Activated CD4-positive, alpha-beta T cell treated with anti-CD3 and anti-CD28 coated beads, Interleukin-10, Interleukin-2, amounts not matched to agents 100 ng/mL and 50 ng/mL, durations not matched to agents 16 hours and 8 hours (primary cell): ENCODE measurements at regions not wholly inside any gene's neighbourhood (a gene's known extent, or its start where the extent isn't known, plus 50 kb on each side); places are given as distances from the start of the nearest gene placed in this dataset.
"Not testable (repeated sequence)": the region's sequence is repeated elsewhere in the genome, so short reads cannot be mapped to it uniquely, and the experiment has no call there.

Experiments used
- DNase-seq: peaks from one replicate; pipeline ENCODE4 v3.0.0-alpha.2; 2020

GRCh38 chr2:16088035-16088801 is 147.9 kb downstream of the MYCN start:
- no peak for DNase-seq

GRCh38 chr2:16086136-16086535 is 145.8 kb downstream of the MYCN start:
- DNase-seq, result not testable (repeated sequence)

- DNase-seq, result no peak
Measured at GRCh38 chr2:16085073-16085472, 144.7 kb downstream of the MYCN start.

- DNase-seq, result no peak
Measured at GRCh38 chr2:16084274-16084673, 143.9 kb downstream of the MYCN start.

GRCh38 chr2:16082276-16082675 is 141.9 kb downstream of the MYCN start:
- no peak for DNase-seq

- DNase-seq, result no peak
Measured at GRCh38 chr2:16081316-16082200, 141.2 kb downstream of the MYCN start.

- DNase-seq, result no peak
Measured at GRCh38 chr2:16080516-16080915, 140.2 kb downstream of the MYCN start.

- DNase-seq, result no peak
Measured at GRCh38 chr2:16080071-16080470, 139.7 kb downstream of the MYCN start.

- no peak for DNase-seq
Measured at GRCh38 chr2:16079637-16080036, 139.3 kb downstream of the MYCN start.

- no peak for DNase-seq
Measured at GRCh38 chr2:16077601-16078000, 137.3 kb downstream of the MYCN start.

GRCh38 chr2:16076911-16077310 is 136.6 kb downstream of the MYCN start:
- DNase-seq, result no peak

- DNase-seq, result no peak
Measured at GRCh38 chr2:16075045-16076012, 135.0 kb downstream of the MYCN start.

- DNase-seq, result no peak
Measured at GRCh38 chr2:16073921-16074425, 133.6 kb downstream of the MYCN start.

GRCh38 chr2:16073471-16073870 is 133.1 kb downstream of the MYCN start:
- no peak for DNase-seq

GRCh38 chr2:16072638-16073290 is 132.4 kb downstream of the MYCN start:
- no peak for DNase-seq

GRCh38 chr2:16071865-16072637 is 131.7 kb downstream of the MYCN start:
- no peak for DNase-seq

- DNase-seq, result no peak
Measured at GRCh38 chr2:16071039-16071864, 130.9 kb downstream of the MYCN start.

- no peak for DNase-seq
Measured at GRCh38 chr2:16070648-16070971, 130.3 kb downstream of the MYCN start.

GRCh38 chr2:16069933-16070647 is 129.7 kb downstream of the MYCN start:
- DNase-seq, result no peak

GRCh38 chr2:16069663-16069932 is 129.2 kb downstream of the MYCN start:
- DNase-seq, result no peak
